AG09309 (cell line): ENCODE measurements at regions not wholly inside any gene's neighbourhood (a gene's known extent, or its start where the extent isn't known, plus 50 kb on each side); places are given as distances from the start of the nearest gene placed in this dataset.

Source experiments
- DNase-seq: peaks from one replicate; pipeline ENCODE4 v3.0.0-alpha.2; 2010; ENCODE audit warnings: low read depth
- H3K4me3 ChIP-seq: 2 replicates; pipeline ENCODE4 v1.5.1; 2011; ENCODE audit warnings: mild to moderate bottlenecking, low read depth, low read length, moderate library complexity; ENCODE audit not compliant: control insufficient read depth
- TF ChIP-seq, protein P1 (sequence below): IDR thresholded peaks from 2 replicates; pipeline ENCODE4 v1.5.1; 2011; ENCODE audit warnings: mild to moderate bottlenecking, low read depth, low read length, inconsistent platforms; ENCODE audit not compliant: insufficient read depth, control insufficient read depth; ENCODE audit errors: missing control alignments

DNA sequence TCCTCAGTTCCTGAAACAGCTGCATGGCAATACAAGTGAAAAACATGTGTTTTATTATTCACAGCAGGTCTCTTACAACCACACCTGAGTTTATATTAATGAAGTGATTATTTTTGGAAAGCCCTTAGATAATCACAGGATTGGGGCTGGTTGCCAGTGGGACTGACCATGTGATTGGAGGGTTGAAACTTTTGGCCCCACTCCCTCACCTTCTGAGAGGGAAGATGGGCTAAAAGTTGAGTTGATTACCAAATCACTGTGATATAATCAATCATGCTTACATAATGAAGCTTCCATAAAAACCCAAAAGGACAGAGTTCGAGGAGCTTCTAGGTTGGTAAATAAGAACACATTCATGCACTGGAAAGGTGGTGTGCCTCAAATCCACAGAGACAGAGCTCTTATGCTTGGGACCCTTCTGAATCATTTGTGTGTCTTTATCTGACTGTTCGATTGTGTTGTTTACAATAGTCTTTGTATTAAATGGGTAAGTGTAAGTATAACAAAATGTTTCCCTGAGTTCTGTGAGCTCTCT lies 393.9 kb downstream of the RPS24 start:
- no peak overlapping the region for H3K4me3 ChIP-seq
- DNase-seq: no peak
- TF ChIP-seq, protein P1, sequence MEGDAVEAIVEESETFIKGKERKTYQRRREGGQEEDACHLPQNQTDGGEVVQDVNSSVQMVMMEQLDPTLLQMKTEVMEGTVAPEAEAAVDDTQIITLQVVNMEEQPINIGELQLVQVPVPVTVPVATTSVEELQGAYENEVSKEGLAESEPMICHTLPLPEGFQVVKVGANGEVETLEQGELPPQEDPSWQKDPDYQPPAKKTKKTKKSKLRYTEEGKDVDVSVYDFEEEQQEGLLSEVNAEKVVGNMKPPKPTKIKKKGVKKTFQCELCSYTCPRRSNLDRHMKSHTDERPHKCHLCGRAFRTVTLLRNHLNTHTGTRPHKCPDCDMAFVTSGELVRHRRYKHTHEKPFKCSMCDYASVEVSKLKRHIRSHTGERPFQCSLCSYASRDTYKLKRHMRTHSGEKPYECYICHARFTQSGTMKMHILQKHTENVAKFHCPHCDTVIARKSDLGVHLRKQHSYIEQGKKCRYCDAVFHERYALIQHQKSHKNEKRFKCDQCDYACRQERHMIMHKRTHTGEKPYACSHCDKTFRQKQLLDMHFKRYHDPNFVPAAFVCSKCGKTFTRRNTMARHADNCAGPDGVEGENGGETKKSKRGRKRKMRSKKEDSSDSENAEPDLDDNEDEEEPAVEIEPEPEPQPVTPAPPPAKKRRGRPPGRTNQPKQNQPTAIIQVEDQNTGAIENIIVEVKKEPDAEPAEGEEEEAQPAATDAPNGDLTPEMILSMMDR: no peak

DNA sequence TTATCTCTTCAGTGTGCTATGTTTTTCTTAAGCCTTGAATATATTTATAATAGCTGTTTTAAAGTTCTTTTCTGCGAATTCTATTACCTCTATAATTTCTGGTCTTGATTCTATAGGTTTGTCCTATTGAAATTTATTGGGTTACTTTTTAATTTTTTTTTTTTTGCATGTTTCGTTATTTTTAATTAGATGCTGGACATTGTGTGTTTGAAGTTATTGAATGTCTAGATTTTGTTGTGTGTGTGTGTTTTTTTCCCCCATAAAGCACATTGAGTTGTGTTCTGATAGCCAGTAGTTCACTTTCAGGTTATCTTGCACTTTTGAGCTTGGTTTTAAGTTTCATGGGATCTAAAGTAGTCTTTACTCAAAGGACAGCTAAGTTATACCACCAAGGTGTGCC lies 394.9 kb downstream of the RPS24 start:
- TF ChIP-seq, protein P1: no peak
- H3K4me3 ChIP-seq: no peak overlapping the region
- DNase-seq: no peak

DNA sequence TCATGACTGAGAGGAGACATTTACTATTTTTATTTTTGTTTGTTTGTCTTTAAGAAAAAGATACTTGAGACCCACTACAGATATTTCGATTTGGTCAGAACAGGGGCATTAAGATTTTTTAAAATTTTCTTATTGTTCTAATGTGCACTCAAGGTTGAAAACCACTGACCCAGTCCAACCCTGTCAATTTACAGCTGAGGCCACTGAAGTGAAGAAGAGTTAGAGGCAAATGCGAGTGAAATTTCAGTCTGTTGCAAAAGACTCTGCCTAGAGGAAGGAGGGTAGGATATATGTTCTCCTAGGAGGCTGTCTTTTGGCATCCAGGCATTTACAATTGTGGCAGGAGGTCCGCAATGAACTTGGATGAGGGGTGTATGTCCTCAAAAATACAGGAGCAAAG lies 396.3 kb downstream of the RPS24 start:
- H3K4me3 ChIP-seq: no peak overlapping the region
- no peak for DNase-seq
- TF ChIP-seq, protein P1: no peak

DNA sequence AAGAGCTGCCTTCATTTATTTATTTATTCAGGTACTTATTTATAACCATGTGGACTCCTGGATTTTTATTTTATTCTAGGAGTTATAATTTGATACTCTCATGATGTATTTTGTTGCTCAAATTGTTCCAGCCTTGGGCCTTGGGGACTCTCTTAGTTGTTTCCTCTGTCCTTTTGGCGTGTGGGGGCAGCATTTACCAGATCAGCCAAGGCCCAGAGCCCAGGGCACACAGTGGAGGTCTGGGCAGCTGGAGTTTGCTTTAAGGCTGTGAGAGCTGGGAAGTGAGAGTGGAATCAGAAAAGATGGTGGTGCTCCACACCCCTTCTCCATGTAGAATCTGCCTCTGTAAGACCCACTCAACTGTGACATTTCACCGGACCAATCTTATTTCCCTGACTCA lies 398.9 kb downstream of the RPS24 start:
- H3K4me3 ChIP-seq: no peak overlapping the region
- DNase-seq: no peak
- TF ChIP-seq, protein P1: no peak

DNA sequence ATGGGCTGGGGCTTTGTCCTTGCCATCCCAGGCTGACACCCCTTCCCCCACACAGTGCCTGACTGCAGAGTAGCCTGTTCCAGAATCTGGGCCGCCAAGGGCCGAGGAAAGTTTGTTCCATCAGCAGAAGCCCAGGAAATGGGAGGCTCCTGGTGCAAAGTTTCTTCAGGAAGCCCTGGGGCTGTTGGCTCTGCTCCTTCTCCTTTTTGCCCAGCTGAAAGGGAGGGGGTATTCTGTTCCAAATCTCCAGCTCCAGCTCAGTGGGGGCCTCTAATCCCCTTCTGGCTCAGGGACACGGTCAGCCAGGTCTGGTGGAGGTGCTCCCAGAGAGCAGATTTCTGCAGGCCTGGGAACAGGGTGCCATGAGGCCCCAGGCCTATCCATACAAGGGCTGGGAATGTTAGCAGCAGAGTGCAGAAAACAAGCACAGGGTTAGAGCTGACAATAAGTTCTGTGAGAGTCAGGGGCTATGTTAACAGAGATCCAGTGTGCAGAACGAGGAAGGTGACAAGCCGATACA lies 399.5 kb downstream of the RPS24 start:
- TF ChIP-seq, protein P1: no peak
- H3K4me3 ChIP-seq: no peak overlapping the region
- no peak for DNase-seq

DNA sequence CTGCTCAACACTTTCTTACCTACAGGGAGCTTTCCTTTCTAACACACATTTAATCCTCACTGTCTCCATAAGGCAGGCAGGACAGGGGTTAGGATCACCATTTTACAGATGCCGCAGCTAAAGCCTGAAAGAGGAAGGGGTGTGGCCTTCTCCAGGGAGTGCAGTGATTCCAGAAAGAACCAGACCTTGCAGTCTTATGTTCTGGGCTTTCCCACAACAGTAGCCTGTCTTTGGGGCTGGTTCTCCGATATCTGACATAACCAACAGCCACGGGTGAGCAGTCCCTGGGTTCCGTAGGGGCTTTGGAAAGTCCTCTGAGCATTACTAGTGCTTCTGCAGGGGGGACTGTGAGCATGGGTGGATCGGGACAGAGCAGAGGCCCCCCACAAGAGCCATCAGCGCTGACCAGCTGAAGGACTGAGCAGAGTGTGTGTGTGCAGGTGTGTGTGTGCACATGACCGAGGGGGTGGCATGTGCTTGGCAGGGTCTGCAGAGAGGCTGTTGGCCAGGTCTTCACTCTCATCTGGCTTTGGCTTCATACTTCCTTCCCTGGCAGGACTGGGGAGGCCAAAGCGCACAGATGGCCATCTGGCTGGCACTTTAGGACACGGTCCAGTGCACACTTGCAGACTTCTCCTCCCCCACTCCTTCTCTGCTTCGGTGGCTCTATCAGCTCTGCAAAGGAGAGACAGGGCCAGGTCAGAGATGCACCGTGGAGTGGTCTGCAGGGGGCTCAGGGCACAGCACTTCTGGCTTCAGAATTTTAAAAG lies 400.3 kb downstream of the RPS24 start:
- TF ChIP-seq, protein P1: no peak
- no peak overlapping the region for H3K4me3 ChIP-seq
- no peak for DNase-seq
